ENCODE measurements at regions not wholly inside any gene's neighbourhood (a gene's known extent, or its start where the extent isn't known, plus 50 kb on each side); places are given as distances from the start of the nearest gene placed in this dataset.

DNA sequence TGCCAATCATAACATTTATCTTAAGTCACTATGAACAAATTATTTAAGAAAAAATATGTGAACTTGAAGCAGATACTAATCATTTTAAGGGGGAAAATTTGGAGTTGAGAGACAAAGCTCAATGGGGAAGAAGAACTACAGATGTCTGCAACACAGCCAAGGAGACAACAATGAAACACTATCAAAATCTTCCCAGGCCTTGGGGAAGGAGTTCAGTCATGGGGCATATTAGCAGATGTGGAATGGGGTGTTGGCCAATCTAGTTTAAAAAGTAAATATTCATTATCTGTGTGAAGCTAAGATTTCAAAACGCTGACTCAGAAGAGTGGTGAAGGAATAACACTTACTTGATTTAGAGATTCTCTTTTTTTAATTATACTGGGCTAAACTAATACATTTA, 671.6 kb upstream of the ZP4 start:
- H3K4me3 ChIP-seq (ENCODE audit: low read depth in 1 of 2, low read length in 1 of 2): no peak overlapping the region
- no peaks in the 10 kb centered on the region for H3K4me1 ChIP-seq (ENCODE audit: control insufficient read depth in 1 of 2, insufficient read depth in 1 of 2, low read depth in 1 of 2, low read length in 1 of 2)
- H3K27ac ChIP-seq: no peak overlapping the region
- H3K27me3 ChIP-seq: no peaks in the 10 kb centered on the region
- no peaks in the 10 kb centered on the region for H3K36me3 ChIP-seq
- TF ChIP-seq, protein P1, sequence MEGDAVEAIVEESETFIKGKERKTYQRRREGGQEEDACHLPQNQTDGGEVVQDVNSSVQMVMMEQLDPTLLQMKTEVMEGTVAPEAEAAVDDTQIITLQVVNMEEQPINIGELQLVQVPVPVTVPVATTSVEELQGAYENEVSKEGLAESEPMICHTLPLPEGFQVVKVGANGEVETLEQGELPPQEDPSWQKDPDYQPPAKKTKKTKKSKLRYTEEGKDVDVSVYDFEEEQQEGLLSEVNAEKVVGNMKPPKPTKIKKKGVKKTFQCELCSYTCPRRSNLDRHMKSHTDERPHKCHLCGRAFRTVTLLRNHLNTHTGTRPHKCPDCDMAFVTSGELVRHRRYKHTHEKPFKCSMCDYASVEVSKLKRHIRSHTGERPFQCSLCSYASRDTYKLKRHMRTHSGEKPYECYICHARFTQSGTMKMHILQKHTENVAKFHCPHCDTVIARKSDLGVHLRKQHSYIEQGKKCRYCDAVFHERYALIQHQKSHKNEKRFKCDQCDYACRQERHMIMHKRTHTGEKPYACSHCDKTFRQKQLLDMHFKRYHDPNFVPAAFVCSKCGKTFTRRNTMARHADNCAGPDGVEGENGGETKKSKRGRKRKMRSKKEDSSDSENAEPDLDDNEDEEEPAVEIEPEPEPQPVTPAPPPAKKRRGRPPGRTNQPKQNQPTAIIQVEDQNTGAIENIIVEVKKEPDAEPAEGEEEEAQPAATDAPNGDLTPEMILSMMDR (IDR thresholded peaks at IDR 0.05): no peak
- H3K9me3 ChIP-seq: no peaks in the 10 kb centered on the region

DNA sequence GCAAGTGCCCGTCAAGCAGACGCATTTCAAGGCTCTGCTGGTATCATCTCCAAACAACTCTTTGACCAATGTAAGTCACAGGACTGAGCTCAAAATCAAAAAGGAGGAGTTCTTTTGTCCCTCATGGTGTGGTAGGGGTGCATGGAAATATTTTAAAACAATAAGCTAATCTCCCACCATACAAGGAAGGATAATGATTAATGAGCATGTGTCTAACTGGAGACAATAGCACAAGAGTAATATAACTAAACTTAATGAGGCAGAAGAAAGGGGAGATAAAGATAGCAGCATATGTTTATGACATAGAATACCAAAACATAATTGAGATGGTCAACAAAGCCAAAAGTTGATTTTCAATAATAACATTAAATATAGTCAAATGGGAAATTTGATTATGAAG, 668.0 kb upstream of the ZP4 start:
- Histone ChIP-seq H3K27ac (no peak overlapping the region), H3K4me1 (ENCODE audit: control insufficient read depth in 1 of 2, insufficient read depth in 1 of 2, low read depth in 1 of 2, low read length in 1 of 2) (no peaks in the 10 kb centered on the region), H3K4me3 (ENCODE audit: low read depth in 1 of 2, low read length in 1 of 2) (no peak overlapping the region), H3K9me3 (no peaks in the 10 kb centered on the region), H3K27me3 (no peaks in the 10 kb centered on the region), H3K36me3 (no peaks in the 10 kb centered on the region)
- TF ChIP-seq, protein P1 (IDR thresholded peaks at IDR 0.05): no peak

DNA sequence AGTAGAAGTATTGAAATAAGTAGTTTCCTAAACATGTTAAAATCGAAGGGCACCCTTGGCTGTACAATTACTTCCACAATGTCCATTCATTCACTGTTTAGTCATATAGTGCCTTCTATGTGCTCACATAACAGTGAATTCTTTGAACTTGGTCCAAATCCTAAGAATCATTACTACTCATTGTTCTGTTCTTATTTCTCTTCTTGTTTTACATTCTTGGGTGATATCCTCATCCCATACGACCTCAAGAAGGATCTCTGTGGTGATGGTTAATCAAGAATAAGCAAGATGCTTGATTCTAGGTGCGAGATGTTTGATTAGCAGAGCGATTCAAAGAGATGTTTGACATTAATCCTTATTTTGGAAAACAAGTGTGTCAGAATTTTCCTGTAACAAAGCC, 667.4 kb upstream of the ZP4 start:
- H3K27ac ChIP-seq: no peak overlapping the region
- no peaks in the 10 kb centered on the region for H3K27me3 ChIP-seq
- TF ChIP-seq, protein P1 (IDR thresholded peaks at IDR 0.05): no peak
- H3K4me1 ChIP-seq (ENCODE audit: control insufficient read depth in 1 of 2, insufficient read depth in 1 of 2, low read depth in 1 of 2, low read length in 1 of 2): no peaks in the 10 kb centered on the region
- H3K36me3 ChIP-seq: no peaks in the 10 kb centered on the region
- H3K4me3 ChIP-seq (ENCODE audit: low read depth in 1 of 2, low read length in 1 of 2): no peak overlapping the region
- no peaks in the 10 kb centered on the region for H3K9me3 ChIP-seq

DNA sequence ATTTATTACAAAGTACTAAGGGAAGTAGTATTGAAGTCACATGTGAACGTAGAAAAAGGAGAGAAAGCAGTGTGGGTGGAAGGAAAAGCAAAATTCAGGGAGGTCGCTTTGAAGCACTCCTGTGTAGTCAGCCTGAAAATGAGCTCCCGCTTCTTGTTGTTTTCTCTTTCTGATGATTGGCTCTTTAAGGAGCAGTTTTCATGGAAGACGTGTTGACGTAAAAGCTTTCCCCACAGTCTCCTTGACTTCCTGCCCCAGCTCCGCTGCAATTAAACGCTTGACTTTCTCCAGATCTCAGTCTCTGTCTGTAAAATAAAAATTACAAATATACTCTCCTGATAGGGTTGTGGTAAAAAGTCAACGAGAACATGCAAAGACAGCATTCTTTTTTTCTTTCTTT, 661.5 kb upstream of the ZP4 start:
- Histone ChIP-seq H3K27me3 (no peaks in the 10 kb centered on the region), H3K9me3 (no peaks in the 10 kb centered on the region), H3K4me3 (ENCODE audit: low read depth in 1 of 2, low read length in 1 of 2) (no peak overlapping the region), H3K36me3 (no peaks in the 10 kb centered on the region), H3K27ac (no peak overlapping the region), H3K4me1 (ENCODE audit: control insufficient read depth in 1 of 2, insufficient read depth in 1 of 2, low read depth in 1 of 2, low read length in 1 of 2) (no peaks in the 10 kb centered on the region)
- TF ChIP-seq, protein P1 (IDR thresholded peaks at IDR 0.05): no peak

DNA sequence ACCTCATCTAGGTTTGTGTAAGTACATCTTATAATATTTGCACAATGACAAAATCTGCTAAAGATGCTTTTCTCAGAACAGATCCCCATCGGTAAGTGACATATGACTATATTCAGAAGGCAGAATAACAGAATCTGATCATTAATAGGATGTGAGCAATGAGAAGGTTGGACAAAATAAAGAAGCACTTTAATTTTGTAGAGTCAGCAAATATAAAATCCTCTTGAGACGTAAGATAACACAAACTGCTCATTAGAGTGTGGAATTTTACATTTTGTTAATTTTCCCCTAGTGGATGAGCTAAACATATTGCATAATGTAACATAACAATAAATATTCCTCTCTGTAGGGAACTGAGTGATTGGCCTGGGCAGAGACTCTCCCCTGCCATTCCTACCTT, 658.4 kb upstream of the ZP4 start:
- H3K27me3 ChIP-seq: no peaks in the 10 kb centered on the region
- no peaks in the 10 kb centered on the region for H3K9me3 ChIP-seq
- no peaks in the 10 kb centered on the region for H3K4me1 ChIP-seq (ENCODE audit: control insufficient read depth in 1 of 2, insufficient read depth in 1 of 2, low read depth in 1 of 2, low read length in 1 of 2)
- TF ChIP-seq, protein P1 (IDR thresholded peaks at IDR 0.05): no peak
- no peak overlapping the region for H3K27ac ChIP-seq
- no peak overlapping the region for H3K4me3 ChIP-seq (ENCODE audit: low read depth in 1 of 2, low read length in 1 of 2)
- H3K36me3 ChIP-seq: no peaks in the 10 kb centered on the region

DNA sequence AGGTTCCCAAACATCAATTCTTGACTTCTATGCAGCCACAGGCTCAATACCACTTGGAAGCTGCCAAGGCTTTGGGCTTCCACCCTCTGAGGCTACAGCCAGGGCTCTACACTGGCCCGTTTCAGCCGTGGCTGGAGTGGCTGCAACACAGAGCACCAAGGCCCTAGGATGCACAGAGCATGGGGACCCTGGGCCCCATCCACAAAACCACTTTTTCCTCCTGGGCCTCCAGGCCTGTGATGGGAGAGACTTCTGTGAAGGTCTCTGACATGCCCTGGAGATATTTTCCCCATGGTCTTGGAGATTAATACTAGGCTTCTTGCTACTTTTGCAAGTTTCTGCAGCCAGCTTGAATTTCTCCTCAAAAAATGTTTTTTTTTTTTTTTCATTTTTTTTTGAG, 655.4 kb upstream of the ZP4 start:
- Histone ChIP-seq H3K27me3 (no peaks in the 10 kb centered on the region), H3K4me1 (ENCODE audit: control insufficient read depth in 1 of 2, insufficient read depth in 1 of 2, low read depth in 1 of 2, low read length in 1 of 2) (no peaks in the 10 kb centered on the region), H3K36me3 (no peaks in the 10 kb centered on the region), H3K27ac (no peak overlapping the region), H3K4me3 (ENCODE audit: low read depth in 1 of 2, low read length in 1 of 2) (no peak overlapping the region), H3K9me3 (no peaks in the 10 kb centered on the region)
- TF ChIP-seq, protein P1 (IDR thresholded peaks at IDR 0.05): no peak

Measured in neutrophil (primary cell).